ENCODE measurements at regions not wholly inside any gene's neighbourhood (a gene's known extent, or its start where the extent isn't known, plus 50 kb on each side); places are given as distances from the start of the nearest gene placed in this dataset.

- no peak for DNase-seq (ENCODE audit: low spot score)
- TF ChIP-seq, protein P1, sequence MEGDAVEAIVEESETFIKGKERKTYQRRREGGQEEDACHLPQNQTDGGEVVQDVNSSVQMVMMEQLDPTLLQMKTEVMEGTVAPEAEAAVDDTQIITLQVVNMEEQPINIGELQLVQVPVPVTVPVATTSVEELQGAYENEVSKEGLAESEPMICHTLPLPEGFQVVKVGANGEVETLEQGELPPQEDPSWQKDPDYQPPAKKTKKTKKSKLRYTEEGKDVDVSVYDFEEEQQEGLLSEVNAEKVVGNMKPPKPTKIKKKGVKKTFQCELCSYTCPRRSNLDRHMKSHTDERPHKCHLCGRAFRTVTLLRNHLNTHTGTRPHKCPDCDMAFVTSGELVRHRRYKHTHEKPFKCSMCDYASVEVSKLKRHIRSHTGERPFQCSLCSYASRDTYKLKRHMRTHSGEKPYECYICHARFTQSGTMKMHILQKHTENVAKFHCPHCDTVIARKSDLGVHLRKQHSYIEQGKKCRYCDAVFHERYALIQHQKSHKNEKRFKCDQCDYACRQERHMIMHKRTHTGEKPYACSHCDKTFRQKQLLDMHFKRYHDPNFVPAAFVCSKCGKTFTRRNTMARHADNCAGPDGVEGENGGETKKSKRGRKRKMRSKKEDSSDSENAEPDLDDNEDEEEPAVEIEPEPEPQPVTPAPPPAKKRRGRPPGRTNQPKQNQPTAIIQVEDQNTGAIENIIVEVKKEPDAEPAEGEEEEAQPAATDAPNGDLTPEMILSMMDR (IDR thresholded peaks at IDR 0.05; ENCODE audit: extremely low read depth, missing control alignments): no peak
These were observed 251.9 kb downstream of the EIPR1 start for GRCh38 chr2:3125761-3126130.

DNA sequence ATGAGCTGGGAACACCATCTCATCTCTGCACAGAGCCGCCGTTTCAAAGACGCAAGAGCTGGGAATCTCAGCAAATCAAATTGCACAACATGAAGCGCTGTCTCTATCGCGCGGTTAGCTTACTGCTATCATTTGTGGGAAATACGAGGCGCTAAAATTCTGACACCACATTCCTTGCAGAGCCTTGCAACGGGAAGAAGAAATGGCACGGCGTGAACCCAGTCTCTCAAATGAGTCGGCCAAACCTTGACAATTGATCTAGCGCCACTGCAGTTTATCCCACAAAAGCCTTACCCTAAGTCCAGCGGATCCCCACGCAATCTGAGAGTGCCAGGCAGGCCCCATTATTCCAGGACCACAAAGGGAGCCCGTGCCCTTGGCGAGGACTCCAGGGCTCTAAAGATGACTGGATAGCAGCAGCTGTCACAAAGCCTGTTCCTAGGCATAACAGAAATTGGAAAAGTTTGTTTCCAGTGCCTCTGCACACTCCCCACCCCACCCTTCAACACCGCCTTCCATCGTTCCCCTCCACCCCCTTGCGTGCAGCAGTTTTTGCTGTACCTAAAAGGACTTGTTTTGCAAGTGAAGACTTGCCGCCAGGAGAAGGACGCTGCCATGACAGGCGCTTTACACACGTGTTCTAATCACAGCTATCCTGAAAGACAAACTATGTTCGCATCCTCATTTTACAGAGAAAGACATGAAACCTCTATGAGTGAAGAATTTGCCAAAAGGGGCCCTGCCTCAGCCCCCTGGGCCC is 252.4 kb downstream of the EIPR1 start:
- no peak for DNase-seq (ENCODE audit: low spot score)
- TF ChIP-seq, protein P1 (IDR thresholded peaks at IDR 0.05; ENCODE audit: extremely low read depth, missing control alignments): no peak

GRCh38 chr2:3122525-3122924 is 255.1 kb downstream of the EIPR1 start:
- DNase-seq (ENCODE audit: low spot score): no peak
- TF ChIP-seq, protein P1 (IDR thresholded peaks at IDR 0.05; ENCODE audit: extremely low read depth, missing control alignments): no peak

DNA sequence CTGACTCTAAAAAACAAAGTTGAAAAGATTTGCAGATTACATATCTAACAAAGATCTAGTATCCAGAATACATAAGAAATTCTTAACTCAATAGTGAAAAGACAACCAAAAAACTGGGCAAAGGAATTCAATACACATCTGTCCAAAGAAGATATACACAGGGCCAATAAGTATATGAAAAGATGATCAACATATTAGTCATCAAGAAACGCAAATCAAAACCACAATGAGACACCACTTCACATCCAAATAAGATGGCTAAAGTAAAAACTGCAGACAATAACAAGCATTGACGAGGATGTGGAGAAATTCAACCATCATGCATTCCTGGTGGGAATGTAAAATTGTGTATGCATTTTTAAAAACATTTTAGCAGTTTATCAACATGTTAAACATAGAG is 256.0 kb downstream of the EIPR1 start:
- DNase-seq (ENCODE audit: low spot score): no peak
- TF ChIP-seq, protein P1 (IDR thresholded peaks at IDR 0.05; ENCODE audit: extremely low read depth, missing control alignments): no peak

DNA sequence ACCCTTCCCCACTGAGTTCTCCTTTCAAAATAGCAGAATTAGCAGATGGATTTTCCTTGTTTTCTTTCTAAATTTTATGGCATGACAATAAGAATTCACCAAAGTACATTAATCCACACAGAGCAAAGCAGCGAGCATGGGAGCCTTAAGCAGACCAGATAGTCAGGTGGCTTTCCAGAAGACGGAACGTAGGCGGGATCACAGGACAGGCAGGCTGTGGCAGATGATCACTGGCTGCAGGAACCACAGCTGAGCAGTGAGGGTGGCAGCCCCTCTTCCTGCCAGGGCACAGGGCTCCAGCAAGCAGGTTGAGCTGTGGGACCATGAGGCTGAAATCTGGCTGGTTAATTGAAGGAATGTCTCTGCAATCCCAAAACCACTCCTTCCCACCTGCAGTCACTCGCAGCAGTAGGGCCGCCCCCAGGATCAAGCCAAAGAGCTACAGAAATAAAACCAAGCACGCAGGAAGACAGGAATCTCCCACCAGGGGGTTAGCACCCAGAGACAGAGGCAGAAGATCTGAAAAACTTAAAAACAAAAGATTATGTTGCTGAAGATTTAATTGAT is 259.9 kb downstream of the EIPR1 start:
- TF ChIP-seq, protein P1 (IDR thresholded peaks at IDR 0.05; ENCODE audit: extremely low read depth, missing control alignments): no peak
- DNase-seq (ENCODE audit: low spot score): no peak

DNA sequence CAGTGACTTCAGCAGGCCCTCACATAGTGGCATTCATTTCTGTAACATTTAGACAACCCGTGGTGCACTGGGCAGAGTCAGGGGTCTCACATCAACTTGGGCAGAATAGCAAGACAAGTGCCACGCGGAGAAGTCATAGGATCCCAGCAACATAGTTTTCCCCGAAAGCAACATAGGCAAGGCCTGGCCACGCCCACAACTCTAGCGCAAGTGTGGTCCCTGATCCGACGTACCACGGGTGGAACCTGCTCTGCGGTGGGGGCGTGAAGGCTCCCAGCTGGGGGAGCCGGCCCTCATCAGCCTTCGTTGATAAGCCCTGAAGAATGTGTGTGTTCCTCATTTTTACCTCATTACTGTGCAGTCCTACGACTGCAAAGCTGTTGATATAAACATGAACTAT is 261.2 kb downstream of the EIPR1 start:
- TF ChIP-seq, protein P1 (IDR thresholded peaks at IDR 0.05; ENCODE audit: extremely low read depth, missing control alignments): no peak

GRCh38 chr2:3115301-3116042 is 262.1 kb downstream of the EIPR1 start:
- DNase-seq (ENCODE audit: low spot score): no peak
- TF ChIP-seq, protein P1 (IDR thresholded peaks at IDR 0.05; ENCODE audit: extremely low read depth, missing control alignments): no peak

More for the DNA sequence above, 261.2 kb downstream of the EIPR1 start:
- no peak for DNase-seq (ENCODE audit: low spot score)
